ENCODE measurements at regions not wholly inside any gene's neighbourhood (a gene's known extent, or its start where the extent isn't known, plus 50 kb on each side); places are given as distances from the start of the nearest gene placed in this dataset.

DNA sequence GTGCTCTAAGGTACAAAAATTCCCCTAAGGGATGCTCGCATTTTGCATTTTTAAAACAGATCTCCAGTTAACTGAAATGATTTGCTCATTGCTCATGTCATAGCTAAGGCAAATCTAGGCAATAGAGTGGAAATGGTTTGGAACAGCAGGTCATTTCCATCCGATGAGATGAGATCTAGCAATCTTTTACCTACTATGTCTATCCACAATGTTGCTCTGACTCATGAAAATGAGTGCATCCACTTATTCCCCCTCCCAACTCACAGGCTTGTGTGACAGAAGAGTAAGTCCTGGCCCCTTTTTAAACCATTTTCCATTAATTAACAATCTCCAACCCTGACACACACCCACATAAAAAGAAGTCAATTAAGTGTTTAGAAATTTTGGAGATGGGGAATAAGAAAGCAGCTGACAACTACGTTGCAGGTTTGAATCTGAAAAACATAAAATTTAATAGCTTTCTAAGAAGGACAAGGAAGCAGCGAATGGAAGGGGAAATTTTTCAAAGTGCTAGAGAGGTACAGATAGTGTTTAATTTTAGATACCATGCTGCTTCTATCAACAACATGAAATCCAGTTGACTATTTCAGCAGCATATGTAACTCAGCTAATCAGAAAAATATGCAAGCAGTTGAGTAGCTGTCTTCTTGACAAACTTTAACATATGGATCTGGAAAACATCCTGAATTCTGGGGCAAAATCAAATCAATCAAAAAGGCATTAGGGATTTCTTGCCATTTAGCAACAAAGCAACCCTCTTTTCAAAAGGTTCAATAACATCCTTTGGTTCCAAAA lies 112.0 kb downstream of the TMCO5A start:
- no peak for DNase-seq

DNA sequence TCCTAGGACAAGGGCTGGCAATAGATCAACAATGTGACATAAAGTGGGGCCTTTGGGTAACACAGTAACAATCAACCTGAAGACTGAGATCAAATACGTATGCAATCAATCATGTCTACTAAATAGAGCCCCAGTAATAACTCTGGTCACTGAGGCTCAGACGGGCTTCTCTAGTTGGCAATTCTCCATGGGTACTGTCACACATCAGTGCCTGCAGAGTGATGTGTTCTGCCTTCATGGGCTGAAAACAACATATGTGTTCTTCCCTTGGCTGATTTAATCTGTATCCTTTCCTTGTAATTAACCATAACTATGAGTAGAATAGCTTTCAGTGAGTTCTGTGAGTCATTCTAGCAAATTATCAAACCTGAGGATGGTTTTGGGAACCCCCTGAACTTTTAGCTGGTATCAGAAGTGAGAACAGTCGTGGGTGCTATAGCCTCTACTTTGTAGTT lies 113.6 kb downstream of the TMCO5A start:
- DNase-seq = no peak

DNA sequence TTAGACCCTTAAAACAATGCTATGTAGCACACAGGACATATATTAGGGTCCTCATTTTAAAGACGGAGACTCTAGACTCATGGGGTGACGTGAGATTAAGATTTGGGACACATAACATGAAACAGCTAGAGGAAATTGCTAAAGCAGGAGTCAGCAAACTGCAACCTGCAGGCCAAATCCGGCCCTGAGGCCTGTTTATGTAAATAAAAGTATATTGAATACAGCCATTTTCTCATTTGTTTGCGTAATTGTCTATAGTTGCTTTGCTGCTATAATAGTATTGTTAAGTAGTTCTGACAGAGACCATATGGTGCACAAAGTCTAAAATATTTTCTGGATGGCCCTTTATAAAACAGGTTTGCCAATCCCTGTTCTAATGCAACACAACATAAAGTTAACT lies 115.5 kb downstream of the TMCO5A start:
- no peak for DNase-seq

DNA sequence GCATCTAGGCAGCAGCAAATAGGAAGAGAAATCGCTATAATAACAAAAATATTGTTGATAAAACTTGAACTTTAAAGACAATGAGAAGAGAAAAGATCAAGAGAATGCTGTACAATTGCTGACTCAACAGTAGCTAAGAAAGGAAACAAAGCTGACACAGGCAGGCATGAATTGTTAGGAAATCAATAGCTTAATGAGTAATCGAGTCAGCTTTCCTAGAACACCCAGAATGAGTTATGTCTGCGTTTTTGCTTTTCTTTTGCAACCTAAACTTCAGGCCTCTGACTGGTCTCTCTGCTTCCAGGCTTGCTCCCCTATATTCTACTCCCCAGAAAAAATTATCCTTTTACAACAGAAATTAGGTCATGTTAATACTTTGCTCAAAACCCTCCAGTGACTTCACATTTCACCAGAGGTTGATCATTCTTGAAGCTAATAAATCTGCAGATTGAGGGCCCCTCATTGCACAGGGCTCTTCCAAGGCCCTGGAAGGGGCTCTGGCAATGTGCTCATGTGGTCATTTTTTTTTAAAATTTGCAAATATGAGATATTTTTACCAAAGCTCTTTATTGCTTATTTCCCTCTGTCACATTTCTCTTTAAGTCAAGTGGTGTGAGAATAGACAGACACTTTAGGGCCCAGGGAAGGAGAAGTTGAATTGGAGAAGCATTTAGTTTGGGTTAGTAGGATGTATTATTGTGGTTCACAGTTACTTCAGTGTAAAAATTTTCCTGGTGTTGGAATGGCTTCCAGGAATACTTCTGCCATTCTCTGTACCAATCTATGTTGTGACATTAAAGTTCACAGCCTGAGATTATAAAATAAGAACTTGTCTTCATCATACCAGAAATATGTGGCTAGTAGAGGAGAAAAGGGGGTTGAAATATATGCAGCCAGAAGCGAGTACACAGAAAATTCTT lies 116.3 kb downstream of the TMCO5A start:
- DNase-seq = no peak

DNA sequence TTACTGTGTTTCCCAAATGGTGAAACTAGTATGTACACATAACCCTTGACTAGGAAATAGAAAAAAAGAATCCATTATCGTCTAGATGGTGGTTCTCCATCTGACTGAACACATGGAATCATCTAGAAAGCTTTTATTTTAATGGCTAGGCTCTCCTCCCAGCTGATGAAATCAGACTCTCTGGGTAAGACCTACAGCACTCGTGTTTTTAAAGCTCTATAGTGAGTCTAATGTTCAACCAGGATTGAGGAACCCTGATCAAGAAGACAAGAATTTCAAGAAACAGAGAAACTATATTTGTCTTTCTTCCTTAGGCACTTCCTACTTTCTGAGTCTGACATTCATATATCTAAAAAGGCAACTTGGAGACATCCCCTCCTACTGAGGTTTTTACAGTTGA lies 118.8 kb downstream of the TMCO5A start:
- DNase-seq = no peak

DNA sequence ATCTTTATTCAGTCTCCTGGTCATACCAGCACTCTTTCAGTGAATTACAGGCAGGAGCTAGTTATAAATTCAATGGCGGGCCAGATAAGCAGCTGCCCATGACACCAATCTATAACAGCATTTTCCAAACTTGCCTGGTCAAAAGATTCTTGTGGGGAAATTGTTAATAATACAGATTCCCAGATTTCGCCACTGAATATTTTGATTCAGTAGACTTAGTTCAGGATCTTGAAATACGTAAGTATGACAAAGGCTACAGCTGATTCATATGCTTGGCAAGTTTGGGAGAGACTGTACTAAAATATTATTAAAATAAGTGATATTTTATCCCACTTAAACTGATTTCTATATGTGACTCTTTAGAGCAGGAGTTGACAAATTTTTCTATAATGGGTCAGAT lies 119.3 kb downstream of the TMCO5A start:
- DNase-seq = no peak

DNA sequence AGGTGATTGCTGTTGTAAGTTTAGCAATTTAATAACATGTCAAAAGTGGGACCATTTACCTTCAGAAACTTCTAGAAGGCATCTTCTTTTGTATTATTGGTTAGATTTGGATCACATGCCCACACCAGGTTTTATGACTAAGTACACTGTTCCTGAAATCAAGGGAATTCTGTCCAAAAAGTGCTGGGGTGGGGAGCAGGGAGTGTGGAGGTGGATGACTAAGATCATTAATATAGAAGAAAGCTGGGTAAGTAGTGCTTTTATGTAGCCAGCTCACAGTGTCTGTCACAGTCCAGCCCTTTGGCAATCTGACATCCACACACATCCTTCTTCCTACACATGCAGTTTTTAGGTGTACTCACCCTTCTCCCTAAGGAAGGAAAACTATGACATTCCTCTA lies 120.0 kb downstream of the TMCO5A start:
- no peak for DNase-seq

DNA sequence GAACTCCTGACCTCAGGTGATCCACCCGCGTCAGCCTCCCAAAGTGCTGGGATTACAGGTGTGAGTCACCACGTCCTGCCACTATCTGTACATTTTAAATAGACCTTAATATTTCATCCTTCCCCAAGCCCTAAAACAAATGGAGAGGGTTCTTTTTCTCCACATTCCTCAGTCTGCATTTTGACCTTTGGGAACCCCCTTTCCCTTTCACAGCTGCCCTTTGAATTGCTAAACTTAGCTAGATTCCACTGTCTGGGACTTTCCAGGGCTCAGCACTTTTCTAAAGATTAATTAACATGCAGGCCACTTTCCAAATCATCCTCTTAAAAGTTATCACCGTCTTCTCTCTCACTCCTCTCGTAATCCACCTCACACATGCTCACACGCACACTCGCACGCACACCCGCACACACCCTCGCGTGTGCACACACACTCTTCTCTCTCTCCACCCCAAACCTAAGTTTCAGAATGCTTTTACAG lies 124.2 kb downstream of the TMCO5A start:
- no peak for DNase-seq

DNA sequence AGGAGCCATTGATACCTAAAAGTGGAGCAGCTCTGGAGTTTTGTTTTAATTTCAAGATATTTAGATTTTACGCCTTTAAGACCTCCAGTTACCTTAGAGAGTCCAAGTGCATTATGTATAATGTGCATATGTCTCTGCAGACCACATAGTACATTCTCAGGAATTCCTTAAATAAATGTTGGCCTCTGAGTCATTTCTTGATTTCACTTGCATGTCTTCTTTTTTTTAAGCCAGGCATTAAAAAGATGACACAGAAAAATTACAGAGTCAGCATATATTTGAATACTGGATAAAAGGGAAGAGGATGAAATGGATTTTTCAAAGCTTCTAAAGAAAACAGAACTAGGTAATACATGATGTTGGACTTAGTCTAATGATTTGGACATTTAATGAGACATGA lies 125.2 kb downstream of the TMCO5A start:
- no peak for DNase-seq

DNA sequence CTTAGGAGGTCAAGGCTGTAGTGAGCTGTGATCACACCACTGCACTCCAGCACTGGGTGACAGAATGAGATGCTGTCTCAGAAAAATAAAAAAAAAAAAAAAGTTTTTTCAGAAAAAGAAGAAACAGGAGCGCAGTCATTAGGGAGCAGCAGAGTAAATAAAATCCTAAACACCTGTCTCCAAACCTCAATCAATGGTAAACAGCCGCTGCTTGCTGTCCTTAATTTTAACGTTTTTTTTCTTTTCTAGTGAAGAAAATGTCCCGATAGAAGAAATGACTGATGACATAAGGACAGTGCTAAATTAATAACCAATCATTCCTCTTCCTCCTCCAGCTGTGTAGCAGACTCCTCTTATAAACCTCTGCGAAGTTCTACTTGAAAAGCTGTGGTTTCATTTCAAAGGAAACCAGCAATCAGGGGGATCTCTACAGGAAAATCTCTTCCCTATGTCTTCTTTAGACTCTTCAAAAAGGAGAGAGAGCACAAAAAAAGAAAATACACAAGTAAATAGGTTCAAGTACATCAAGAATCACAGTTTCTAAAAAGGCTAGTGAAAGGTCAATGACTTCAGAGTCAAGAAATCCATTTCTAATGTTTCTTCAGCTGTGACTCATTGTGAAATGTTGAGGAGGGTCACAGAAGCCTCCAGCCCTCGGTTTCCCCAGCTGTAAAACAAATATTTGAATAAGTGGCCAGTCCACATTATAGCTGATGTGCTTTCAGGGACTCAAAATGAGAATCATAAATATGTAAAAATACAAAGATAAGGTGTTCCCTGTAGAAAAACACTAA lies 127.6 kb downstream of the TMCO5A start:
- no peak for DNase-seq

DNA sequence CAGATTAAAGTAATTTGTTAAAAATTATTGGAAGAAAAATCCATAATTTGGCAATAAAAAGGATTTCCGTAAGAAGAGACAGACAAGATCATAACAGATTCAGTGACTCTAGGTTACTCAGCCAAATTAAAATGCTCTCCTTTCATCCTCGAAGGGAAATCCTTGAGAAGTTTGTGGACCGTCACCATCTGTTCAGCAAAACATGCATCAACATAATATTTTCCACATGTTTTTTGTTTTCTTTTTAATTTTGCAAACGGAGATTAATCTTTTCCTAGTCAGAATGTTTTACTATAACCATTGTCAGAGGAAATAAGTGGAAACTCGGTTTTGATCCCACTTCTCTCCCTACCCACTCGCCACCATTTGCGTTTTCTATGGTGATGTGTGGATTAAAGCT lies 128.3 kb downstream of the TMCO5A start:
- DNase-seq = no peak

DNA sequence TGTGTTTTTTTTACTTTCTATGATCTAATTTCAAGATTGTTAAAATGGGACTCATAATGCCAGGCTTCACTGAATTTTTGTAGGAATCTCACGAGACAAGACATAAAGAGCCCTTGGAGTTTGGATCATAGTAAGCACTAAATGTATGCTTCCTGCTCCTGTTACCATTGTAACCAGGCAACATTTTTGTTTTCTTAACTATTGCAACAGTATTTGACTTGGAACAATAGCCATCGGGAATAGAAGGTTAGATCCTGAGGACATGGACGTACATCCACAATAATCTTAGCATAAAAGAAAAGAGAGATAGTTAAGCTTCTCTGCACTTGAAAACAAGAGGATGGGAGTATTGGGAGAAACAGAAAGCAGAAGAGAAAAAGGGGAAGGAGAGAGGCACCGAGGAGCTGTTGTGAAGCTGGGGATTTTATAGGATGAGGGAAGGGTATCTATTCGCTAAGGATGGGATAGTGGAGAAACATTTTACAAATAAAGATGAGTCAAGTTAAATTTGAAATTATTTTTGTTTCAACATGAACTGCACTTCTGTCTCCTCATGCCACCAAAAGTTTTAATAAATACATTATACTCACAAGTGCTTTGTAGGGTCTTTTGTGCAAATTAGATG lies 131.4 kb downstream of the TMCO5A start:
- DNase-seq = no peak

DNA sequence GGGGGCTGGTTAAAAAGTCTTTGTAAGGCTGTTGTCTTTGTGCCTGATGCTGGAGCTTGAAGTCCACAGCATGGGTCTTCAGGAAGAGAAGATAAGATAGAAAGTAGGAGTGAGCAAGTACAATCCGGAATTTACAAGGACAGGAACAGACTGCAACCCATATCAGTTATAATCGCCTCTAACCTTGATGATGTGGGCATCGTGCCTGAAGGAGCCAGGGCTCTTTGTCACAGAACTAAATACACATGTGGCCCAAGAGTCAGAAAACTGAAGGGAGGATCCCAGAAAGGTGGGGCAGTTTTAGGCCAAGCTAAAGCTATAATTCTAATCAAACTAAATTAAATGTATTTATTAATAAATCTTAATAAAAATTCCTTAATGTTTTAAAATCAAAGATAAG lies 132.2 kb downstream of the TMCO5A start:
- DNase-seq = no peak

DNA sequence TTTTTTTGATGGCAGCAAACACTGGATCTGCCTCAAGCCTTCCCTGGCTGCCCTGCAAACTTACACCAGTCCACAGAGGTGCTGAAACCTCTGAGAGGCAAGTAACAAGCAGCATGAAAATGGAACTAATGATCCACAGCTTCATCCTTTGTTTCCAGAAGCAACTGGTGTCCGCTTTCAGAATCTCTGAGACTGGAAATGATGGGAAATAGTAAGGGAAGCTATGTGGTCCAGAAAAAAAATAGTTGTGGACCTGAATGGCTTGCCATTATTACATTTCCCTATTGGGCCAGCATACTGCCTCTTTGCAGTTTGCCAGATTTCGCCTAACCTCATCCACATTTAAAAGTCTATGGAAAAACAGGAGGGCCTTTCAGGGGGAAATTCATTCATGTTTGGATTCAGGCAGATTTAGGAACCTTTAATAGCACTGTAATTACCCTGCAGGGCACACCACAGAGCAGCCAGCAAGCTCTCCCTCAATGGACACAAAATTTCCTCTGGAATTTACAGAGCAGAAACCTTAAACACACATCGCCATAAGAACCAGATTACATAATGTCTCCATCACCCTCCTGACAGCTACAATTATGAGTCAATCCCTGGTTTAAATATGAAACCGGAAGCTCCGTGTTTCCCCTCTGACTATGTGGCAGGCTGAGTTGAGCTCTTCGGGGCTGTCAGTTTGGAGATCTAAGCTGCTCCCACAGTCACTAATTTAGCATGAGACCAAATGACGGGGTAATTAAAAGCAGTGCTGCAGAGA lies 134.4 kb downstream of the TMCO5A start:
- DNase-seq = peak in 1 of 2 donors; percentile 50

DNA sequence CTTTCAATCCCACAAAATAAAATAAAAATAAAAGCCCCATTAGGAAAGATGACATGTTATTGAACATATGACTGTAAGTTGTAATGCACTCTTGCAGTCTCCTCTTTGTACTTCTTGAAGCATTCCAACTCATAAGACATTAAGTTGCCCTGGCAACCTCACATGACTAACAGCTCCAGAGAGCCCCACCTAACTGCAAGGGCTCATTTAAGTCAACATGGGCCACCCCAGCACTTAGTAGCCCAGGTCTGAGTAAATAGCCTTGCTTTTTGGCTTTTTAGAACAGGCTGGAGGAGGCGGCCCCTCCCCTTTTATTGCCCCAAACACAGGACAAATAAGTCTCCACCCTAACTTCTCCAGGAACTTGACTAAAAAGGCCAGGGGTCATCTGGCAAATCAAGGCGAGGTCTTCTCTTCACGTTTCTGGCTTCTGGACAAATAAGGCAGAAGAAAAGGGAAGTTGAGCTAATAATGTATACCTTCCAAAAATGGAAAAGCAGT lies 135.1 kb downstream of the TMCO5A start:
- DNase-seq = no peak

DNA sequence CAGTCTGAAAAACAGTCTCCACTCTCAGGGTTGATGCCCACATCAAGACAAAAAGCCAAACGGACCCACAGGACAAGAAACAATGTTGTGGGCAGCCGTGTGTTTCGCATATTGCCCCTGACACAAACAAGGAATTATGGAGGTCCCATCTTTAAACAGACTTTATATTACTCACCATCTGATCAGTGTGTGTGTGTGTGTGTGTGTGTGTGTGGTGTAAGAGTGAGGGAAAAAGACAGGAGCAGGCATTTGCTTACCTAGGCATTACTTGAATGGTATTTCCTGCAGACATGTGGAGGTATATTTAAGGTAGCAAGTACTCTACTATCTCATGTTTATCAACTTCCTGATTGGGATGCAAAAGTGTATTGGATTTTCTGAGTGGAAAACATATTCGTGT lies 136.3 kb downstream of the TMCO5A start:
- DNase-seq = no peak

DNA sequence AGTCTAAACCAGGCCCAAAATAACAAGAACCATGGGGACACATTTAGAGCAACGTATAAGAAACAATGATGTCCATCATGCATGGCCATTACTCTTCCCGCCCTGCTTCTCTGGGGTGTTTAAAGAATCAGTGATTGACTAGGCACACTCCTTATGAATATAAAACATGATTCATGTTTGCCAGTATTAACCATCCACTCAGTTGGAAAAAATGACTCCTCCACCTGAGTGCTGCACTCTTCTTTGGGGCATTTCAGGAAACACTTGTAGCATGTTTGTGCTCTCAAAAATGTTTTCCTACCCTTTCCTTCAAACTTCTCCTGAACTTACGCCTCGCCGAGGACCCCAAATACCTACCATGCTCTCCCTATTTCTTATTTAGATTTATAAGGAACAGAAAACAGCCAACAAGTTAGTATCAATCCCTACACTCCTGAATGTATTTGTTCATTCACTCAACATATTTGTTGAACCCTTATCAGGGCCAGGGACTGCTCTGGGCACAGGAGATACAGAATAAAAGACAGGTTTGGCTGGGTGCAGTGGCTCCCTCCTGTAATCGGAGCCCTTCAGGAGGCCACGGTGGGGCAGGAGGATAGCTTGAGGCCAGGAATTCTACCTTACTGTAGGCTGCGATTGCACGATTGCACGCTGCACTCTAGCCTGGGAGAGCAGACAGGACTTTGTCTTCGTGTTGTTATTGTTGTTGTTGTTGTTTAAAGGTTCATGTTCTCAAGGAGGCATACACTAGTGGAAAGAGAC lies 137.0 kb downstream of the TMCO5A start:
- no peak for DNase-seq

DNA sequence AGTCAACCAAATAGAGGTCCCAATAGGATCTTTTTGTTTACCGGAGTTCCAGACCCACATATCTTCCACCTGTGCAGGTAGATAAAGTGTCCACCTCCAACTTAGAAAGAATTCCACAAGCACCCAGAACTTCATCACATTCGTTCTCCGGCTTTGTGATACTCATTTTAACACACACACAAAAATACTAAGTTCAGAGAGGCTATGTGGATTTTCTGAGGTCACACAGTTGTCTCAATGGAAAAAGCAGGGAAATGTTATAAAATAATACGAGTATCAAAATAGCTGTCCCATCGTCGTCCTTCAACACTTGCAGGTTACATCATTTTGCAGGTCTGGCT lies 137.5 kb downstream of the TMCO5A start:
- no peak for DNase-seq

DNA sequence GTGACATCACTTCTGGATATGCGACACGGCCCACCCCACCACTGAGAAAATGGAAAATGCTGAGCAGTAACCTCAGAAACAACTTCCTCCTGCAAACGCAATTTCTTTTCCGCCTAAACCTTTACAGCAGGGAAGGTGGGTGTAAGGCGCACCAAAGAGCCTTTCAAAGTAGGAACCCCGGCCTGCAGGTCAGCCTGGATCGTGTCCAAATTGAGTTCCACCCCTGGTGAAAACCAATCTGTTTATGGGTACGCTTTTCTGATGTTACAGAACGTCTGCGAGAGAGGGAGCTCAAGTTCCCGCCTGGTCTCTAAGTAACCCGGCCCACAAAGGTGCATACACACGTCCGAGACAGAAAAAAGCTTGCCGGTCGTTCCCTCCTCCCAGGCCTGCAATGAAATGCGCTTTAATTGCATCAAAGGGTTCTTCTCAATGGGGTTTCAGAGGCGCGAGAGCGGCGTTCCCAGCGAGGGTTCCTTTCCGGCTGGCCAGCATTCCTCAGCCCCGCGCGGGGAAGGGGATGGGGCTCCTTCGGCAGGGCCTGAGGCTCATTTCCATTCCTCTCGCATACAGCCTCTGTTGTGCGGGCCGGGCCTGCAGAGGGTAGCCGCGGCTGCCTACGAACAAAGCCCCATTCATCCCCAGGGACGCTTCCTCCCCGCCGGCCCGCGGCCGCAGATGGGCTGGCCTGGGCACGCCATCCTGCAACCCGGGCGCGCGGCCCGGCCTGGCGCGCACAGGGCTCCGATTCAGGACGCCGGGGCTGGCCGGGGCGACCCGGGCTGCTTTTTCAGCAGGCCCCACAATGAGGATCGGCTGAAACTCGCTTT lies 138.1 kb downstream of the TMCO5A start:
- DNase-seq = peak; percentile 93 to 98

Data from hippocampal formation (tissue), 2 donors.